HG03571 (cell line): ENCODE measurements at regions not wholly inside any gene's neighbourhood (a gene's known extent, or its start where the extent isn't known, plus 50 kb on each side); places are given as distances from the start of the nearest gene placed in this dataset.
"Not testable (repeated sequence)": the region's sequence is repeated elsewhere in the genome, so short reads cannot be mapped to it uniquely, and the experiment has no call there.

Source experiments
- ATAC-seq: cut with Tn5 transposase; IDR thresholded peaks from one replicate; pipeline ENCODE4 v1.9.1; 2021; ENCODE audit not compliant: unreplicated experiment

GRCh38 chr16:82302042-82302727 lies 132.2 kb upstream of the MPHOSPH6 start:
- ATAC-seq: no peak

DNA sequence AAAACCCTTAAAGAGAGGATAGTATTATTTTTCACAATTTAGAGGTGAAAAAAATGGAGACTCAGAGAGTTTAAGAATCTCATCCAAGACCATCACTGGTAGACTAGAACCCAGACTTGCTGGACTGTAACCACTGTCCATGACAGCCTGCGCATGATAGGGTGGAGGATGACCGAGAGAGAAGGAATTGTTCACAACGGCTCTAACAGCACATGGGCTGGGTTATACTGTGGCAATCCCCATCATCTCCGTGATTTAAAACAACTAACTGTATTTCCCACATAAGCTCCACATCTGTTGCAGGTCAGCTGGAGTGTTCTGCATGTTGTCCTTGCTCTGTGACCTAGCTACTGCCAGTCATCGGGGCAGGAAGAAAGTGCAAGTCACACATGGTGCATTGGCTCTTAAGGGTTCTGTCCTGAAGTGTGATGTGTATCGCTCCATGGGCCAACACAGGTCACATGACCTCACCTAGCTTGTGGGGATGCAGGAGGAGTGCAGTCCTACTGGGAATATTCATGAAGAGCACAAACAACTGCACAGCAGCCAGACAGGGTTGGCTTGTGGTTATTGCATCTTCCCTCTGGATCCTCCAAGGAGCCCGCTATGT lies 131.2 kb upstream of the MPHOSPH6 start:
- no peak for ATAC-seq

- ATAC-seq: no peak
Observed at GRCh38 chr16:82300374-82300951, 130.4 kb upstream of the MPHOSPH6 start.

GRCh38 chr16:82298472-82298871 lies 128.4 kb upstream of the MPHOSPH6 start:
- ATAC-seq: no peak

- ATAC-seq: no peak
Observed at GRCh38 chr16:82295290-82296201, 125.5 kb upstream of the MPHOSPH6 start.

DNA sequence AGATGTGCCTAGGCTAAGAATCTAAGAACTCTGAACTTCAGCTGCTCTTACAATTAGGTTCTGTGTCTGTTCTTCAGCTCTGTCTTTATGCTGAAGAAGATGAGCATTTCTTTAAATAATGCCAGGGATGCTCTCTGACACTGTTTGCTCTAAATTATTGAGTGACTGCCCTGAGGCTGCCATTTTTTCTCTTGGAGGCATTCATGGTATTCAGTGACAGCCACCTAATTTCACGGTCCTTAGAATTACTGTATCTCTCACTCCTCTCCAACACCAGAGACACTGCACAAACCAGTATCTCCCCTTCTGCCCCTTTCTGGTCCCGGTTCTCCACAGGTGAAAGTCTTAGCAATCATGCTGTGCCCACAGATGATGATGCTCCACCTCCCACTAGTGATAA lies 123.6 kb upstream of the MPHOSPH6 start:
- ATAC-seq: no peak

GRCh38 chr16:82287937-82288336 lies 117.9 kb upstream of the MPHOSPH6 start:
- ATAC-seq: no peak

GRCh38 chr16:82282662-82283061 lies 112.6 kb upstream of the MPHOSPH6 start:
- no peak for ATAC-seq

- no peak for ATAC-seq
Observed at GRCh38 chr16:82281544-82281943, 111.5 kb upstream of the MPHOSPH6 start.

GRCh38 chr16:82280867-82281266 lies 110.8 kb upstream of the MPHOSPH6 start:
- ATAC-seq: no peak

DNA sequence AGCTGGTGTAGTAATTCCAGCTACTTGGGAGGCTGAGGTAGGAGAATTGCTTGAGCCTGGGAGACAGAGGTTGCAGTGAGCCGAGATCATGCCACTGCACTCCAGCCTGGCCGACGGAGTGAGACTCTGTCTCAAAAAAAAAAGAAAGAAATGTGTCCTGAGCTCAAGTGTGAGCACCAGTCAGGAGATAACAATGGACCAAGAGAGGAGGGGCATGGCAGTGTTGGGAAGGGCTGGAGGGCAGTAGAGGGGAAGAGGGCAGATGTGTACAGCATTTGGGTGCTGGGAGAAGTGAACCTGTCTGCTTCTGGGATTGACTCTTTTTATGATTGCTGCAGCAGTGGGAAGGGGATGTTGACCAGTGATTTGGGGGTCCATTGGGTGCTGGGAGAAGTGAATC lies 105.3 kb upstream of the MPHOSPH6 start:
- not testable (repeated sequence) for ATAC-seq

DNA sequence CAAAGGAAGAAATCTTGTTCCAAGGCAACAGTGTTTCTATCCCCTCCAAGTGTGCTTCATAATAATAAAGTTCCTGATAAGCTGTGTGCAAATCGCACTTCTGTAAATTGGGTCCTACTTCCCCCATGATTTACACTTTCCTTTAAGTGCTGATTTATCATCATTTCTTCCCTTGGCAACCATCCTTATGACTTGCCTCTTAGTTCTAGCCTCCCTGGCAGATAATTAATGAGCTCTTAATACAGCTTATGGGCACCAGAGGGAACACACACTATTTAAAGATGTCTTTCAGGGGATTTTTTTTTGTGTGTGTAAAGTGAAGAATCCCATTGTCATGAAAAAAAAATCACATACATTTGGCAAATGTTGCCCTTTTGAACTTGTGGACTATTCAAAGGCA lies 101.6 kb upstream of the MPHOSPH6 start:
- ATAC-seq: no peak

- ATAC-seq: not testable (repeated sequence)
Observed at GRCh38 chr16:82267675-82268074, 97.7 kb upstream of the MPHOSPH6 start.

- ATAC-seq: no peak
Observed at GRCh38 chr16:82265809-82266208, 95.8 kb upstream of the MPHOSPH6 start.

DNA sequence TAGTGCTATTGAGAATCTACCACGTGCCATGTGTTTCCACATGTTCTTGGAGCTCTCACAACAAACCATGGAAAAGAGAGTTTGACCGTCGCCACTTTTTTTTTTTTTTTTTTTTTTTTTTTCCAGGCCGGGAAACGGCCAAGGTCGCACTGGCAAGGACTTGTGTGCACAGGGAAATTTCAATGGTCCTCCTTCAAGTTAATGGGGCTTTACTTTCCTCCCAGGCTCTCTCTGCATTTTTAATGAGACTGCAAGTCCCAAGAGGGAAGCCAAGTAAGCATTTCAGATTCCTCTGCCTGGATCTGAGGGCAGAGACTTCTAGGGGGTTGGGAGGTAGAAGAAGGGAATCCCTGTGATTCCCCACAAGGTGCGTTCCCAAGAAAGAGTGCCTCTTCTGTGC lies 94.7 kb upstream of the MPHOSPH6 start:
- no peak for ATAC-seq

- no peak for ATAC-seq
Observed at GRCh38 chr16:82263521-82264143, 93.6 kb upstream of the MPHOSPH6 start.

- no peak for ATAC-seq
Observed at GRCh38 chr16:82262244-82262643, 92.2 kb upstream of the MPHOSPH6 start.

DNA sequence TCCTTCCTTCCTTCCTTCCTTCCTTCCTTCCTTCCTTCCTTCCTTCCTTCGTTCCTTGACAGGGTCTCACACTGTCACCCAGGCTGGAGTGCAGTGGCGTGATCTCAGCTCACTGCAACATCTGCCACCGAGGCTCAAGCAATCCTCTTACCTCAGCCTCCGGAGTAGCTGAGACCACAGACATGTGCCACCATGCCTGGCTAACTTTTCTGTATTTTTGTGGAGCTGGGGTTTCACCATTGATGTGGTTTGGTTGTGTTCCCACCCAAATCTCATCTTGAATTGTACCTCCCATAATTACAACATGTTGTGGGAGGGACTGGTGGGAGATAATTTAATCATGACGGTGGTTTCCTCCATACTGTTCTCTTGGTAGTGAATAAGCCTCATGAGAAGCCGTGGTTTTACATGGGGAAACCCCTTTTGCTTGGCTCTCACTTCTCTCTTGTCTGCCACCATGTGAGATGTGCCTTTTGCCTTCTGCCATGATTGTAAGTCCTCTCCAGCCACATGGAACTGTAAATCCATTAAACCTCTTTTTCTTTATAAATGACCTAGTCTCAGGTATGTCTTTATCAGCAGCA lies 90.3 kb upstream of the MPHOSPH6 start:
- no peak for ATAC-seq

DNA sequence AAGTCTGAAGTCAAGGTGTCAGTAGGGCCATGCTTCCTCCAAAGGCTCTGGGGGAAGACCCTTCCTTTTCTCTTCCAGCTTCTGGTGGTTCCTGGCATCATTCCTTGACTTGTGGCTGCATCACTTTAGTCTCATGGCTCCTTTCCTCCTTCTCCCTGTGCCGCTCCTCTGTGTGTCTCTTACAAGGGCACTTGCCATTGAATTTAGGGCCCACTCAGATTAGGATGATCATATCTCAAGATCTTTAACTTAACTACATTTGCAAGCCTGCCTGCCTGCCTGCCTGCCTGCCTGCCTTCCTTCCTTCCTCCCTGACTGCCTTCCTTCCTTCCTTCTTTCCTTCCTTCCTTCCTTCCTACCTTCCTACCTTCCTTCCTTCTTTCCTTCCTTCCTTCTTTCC lies 89.7 kb upstream of the MPHOSPH6 start:
- no peak for ATAC-seq

GRCh38 chr16:82257990-82258389 lies 88.0 kb upstream of the MPHOSPH6 start:
- no peak for ATAC-seq

GRCh38 chr16:82252582-82252981 lies 82.6 kb upstream of the MPHOSPH6 start:
- ATAC-seq: no peak
